ENCODE measurements at regions not wholly inside any gene's neighbourhood (a gene's known extent, or its start where the extent isn't known, plus 50 kb on each side); places are given as distances from the start of the nearest gene placed in this dataset.

DNA sequence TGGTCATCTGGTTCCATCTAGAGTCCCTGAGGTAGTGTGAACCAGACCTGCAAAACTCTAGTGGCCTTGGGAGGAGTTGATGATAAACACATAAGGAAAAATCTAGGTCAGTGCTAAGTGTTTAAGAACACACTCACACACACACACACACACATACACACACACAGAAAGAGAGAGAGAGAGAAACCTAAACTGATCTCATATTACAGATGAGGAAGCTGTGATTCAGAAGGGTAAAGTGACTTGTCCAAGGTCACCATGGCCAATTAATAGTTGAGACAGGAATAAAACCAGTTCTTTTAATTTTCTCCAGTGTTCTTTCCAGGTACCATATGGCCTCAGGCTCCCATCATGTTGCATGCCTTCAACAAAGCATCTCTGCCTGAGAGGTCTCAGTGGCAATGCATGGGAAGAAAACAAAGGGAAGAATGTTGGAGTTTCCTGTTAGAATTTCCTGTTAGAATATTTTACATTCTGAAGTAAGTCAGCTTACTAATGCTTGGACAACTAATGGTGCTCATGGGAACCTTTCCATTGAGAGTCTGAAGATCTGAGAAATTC is 77.3 kb upstream of the TSPAN2 start:
- TF ChIP-seq, protein P1, sequence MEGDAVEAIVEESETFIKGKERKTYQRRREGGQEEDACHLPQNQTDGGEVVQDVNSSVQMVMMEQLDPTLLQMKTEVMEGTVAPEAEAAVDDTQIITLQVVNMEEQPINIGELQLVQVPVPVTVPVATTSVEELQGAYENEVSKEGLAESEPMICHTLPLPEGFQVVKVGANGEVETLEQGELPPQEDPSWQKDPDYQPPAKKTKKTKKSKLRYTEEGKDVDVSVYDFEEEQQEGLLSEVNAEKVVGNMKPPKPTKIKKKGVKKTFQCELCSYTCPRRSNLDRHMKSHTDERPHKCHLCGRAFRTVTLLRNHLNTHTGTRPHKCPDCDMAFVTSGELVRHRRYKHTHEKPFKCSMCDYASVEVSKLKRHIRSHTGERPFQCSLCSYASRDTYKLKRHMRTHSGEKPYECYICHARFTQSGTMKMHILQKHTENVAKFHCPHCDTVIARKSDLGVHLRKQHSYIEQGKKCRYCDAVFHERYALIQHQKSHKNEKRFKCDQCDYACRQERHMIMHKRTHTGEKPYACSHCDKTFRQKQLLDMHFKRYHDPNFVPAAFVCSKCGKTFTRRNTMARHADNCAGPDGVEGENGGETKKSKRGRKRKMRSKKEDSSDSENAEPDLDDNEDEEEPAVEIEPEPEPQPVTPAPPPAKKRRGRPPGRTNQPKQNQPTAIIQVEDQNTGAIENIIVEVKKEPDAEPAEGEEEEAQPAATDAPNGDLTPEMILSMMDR (IDR thresholded peaks at IDR 0.05; ENCODE audit: low read depth, low read length, missing control alignments) = no peak
- H3K4me3 ChIP-seq (ENCODE audit: low read depth, low read length) = no peak overlapping the region
- in situ Hi-C loops (cut with HindIII; ENCODE audit: low sequenced_read_pairs) = no loop called here
- DNase-seq (ENCODE audit: low read depth) = no peak

DNA sequence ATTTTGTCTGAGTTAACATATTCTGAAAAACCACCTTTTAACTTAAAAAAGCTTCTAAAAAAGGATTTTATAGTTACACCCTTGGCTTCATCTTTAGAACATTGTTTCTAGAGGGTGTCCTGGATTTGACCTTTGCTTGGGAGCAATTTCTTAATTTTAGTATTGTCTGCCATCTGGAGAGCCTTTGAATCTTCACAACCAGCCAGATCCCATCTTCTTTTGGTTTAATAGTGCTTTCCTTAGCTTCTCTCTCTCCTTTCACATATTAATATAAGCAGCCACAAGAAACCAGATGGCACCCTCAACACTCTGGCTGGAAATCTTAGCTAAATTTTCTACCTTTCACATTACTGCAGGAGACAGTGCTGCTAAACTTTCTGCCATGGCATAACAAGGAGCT is 76.5 kb upstream of the TSPAN2 start:
- TF ChIP-seq, protein P1 (IDR thresholded peaks at IDR 0.05; ENCODE audit: low read depth, low read length, missing control alignments) = no peak
- H3K4me3 ChIP-seq (ENCODE audit: low read depth, low read length) = no peak overlapping the region
- in situ Hi-C loops (cut with HindIII; ENCODE audit: low sequenced_read_pairs) = no loop called here
- DNase-seq (ENCODE audit: low read depth) = no peak

DNA sequence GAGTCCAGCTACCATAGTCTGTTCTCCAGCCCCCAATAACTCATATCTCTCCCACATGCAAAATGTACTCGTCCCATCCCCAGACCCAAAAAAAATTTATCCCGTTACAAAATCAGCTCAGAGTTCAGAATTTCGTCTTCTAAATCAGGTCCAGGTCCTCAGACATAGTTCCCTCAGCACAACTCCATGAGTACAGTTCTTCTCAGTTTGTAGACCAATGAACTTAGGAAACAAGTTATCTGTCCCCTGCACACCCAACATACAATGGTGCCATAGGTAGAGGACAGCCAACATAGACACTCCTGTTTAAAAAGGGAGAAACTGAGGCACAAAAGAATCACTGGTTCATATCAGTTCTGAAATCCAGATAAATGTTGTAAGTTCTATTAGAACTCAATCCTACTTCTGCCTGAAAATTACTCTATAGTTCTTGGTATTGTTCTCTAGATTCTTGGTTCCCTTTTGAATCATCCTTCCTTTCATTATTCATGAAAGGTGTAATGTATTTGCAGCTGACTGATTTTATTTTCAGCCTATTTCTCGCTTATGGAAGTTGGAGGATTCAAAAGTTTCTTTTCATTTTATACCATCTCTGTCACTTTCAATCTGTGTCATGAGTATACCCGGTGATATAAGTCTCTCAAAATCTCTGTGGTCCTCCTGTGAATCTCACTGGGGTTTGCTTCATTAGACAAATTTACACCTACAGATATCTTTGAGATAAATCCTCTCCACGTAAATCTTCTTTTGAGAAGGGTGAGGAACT is 75.8 kb upstream of the TSPAN2 start:
- no peak for DNase-seq (ENCODE audit: low read depth)
- TF ChIP-seq, protein P1 (IDR thresholded peaks at IDR 0.05; ENCODE audit: low read depth, low read length, missing control alignments) = no peak
- in situ Hi-C loops (cut with HindIII; ENCODE audit: low sequenced_read_pairs) = no loop called here
- H3K4me3 ChIP-seq (ENCODE audit: low read depth, low read length) = no peak overlapping the region

DNA sequence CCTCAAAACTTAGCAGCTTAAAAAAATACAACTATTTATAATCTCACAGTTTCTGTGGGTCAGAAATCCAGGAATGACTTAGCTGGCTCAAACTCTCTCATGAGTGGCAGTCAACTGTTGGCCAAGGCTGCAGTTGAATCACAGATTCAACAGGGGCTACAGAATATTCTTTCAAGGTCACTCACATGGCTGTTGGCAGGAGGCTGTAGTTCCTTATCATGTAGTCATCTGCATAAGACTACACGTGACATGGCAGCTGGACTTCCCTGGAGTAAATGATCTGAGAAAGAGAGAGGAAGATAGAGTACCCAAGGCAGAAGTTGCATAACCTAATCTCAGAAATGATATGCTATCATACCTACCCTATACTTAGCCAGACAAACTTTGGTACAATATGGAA is 75.2 kb upstream of the TSPAN2 start:
- in situ Hi-C loops (cut with HindIII; ENCODE audit: low sequenced_read_pairs) = no loop called here
- TF ChIP-seq, protein P1 (IDR thresholded peaks at IDR 0.05; ENCODE audit: low read depth, low read length, missing control alignments) = no peak
- no peak for DNase-seq (ENCODE audit: low read depth)
- no peak overlapping the region for H3K4me3 ChIP-seq (ENCODE audit: low read depth, low read length)

DNA sequence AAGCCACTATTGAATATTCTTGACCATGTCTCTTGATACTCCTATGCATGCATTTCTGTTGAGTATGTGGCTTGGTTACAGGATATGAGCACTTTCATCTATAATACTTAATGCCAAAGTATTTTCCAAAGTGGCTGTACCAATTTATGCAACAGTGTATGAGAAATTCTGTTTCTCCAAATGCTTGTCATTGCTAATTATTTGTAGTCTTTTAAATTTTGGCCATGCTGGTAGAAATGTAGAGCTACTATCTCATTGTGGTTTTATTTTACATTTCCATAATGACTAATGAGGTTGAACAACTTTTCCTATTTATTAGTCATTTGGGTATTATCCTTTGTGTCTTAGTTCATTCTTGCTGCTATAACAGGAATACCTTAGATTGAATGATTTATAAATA is 71.4 kb upstream of the TSPAN2 start:
- in situ Hi-C loops (cut with HindIII; ENCODE audit: low sequenced_read_pairs) = no loop called here
- TF ChIP-seq, protein P1 (IDR thresholded peaks at IDR 0.05; ENCODE audit: low read depth, low read length, missing control alignments) = no peak
- no peak overlapping the region for H3K4me3 ChIP-seq (ENCODE audit: low read depth, low read length)
- no peak for DNase-seq (ENCODE audit: low read depth)

DNA sequence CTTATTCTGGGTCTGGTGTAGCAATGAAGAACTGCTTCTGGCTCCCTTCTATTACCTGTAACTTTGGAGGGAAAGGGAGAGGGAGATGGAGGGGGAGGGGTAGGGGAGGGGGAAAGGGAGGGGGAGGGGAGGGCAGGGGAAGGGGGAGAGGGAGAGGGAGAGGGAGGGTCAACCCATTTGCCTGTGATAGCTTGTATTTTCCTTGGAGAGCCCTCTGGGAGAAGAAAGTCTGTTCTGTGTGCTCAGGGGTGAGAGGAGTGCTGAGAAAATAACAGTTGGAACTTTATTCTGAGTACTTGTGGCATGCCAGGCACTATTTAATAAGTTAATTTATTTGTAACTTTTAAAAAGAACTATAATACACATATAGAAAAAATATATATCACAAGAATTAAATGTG is 70.7 kb upstream of the TSPAN2 start:
- H3K4me3 ChIP-seq (ENCODE audit: low read depth, low read length) = no peak overlapping the region
- in situ Hi-C loops (cut with HindIII; ENCODE audit: low sequenced_read_pairs) = no loop called here
- DNase-seq (ENCODE audit: low read depth) = no peak
- TF ChIP-seq, protein P1 (IDR thresholded peaks at IDR 0.05; ENCODE audit: low read depth, low read length, missing control alignments) = no peak
